Duodenal mucosa (tissue), 2 donors: ENCODE measurements at regions not wholly inside any gene's neighbourhood (a gene's known extent, or its start where the extent isn't known, plus 50 kb on each side); places are given as distances from the start of the nearest gene placed in this dataset.
"Not testable (repeated sequence)": the region's sequence is repeated elsewhere in the genome, so short reads cannot be mapped to it uniquely, and the experiment has no call there.

Experiments used
- H3K27ac ChIP-seq: one replicate; pipeline ENCODE4 v1.7.0; 2013; ENCODE audit warnings: low read depth, low read length
- H3K27me3 ChIP-seq, 2 donors: one replicate each; pipeline ENCODE4 v1.7.0; 2013; ENCODE audit warnings: low read length in 2 of 2, control low read depth in 1 of 2; ENCODE audit not compliant: insufficient read depth in 2 of 2, control insufficient read depth in 1 of 2
- H3K36me3 ChIP-seq, 2 donors: one replicate each; pipeline ENCODE4 v1.7.0; 2013; ENCODE audit warnings: low read length in 2 of 2, control low read depth in 1 of 2; ENCODE audit not compliant: insufficient read depth in 2 of 2, control insufficient read depth in 1 of 2
- H3K4me1 ChIP-seq, 2 donors: one replicate each; pipeline ENCODE4 v1.7.0; 2013; ENCODE audit warnings: low read length in 2 of 2, control low read depth in 1 of 2; ENCODE audit not compliant: insufficient read depth in 2 of 2, control insufficient read depth in 1 of 2
- H3K4me3 ChIP-seq, 2 donors: one replicate each; pipeline ENCODE4 v1.7.0; 2013; ENCODE audit warnings: low read length in 2 of 2, low read depth in 1 of 2
- H3K9ac ChIP-seq, 2 donors: one replicate each; pipeline ENCODE4 v1.7.0; 2013; ENCODE audit warnings: low read length in 2 of 2, low read depth in 1 of 2
- H3K9me3 ChIP-seq, 2 donors: one replicate each; pipeline ENCODE4 v1.7.0; 2013; ENCODE audit warnings: low read length in 2 of 2, control low read depth in 1 of 2; ENCODE audit not compliant: control insufficient read depth in 1 of 2

DNA sequence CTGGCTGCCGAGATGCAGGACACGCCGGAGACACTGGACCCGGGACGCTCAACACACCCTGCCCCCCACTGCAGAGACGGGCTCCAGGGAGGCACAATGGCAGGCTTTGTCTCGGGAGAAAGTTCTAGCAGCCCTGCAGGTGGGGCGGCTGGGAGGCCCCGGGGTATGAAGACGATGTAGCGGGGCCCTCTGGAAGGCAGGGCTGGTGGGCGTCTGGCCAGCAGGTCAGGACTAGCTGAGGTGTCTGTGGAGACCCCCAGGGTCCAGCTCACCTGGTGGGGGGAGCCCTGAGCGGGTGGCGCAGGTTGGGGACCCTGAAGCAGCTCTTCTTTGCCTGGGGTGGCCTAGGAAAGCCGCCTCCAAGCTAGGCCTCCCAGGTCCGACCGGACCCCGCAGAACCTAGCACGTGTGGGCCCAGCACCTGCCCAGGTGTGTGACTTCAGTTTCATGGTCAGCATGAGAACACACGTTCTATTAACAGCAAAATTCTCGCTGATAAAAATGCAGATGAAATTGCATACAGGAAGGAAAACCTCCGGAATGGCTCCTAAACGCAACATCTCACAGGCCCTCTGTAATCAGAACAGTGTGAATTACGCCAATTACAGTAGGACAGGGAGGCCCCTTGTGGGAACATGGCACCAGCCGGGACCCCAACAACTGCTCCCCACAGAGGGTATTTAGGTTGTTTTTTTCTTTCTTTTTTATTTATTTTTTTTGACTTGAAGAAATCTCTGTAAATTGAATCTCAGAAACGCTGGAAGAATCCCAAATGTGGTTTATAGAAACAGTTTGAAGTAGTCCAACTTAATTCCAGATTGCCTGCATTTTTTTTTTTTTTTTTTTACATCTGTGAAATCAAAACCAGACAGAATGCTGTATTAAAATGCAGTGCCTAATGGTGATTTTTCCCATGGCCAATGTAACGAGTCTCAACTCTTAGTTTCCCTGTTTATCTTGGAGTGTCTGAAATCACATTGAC lies 195.6 kb upstream of the ZNF469 start:
- not testable (repeated sequence) for H3K36me3 ChIP-seq, H3K27ac ChIP-seq, H3K9me3 ChIP-seq, H3K27me3 ChIP-seq, H3K4me3 ChIP-seq, H3K9ac ChIP-seq, H3K4me1 ChIP-seq

- not testable (repeated sequence) for H3K27ac ChIP-seq, H3K9ac ChIP-seq, H3K4me3 ChIP-seq
These were observed 194.4 kb upstream of the ZNF469 start for GRCh38 chr16:88188171-88188895.

GRCh38 chr16:88190592-88191095 lies 192.1 kb upstream of the ZNF469 start:
- not testable (repeated sequence) for H3K4me3 ChIP-seq, H3K36me3 ChIP-seq, H3K4me1 ChIP-seq, H3K9me3 ChIP-seq, H3K27me3 ChIP-seq, H3K9ac ChIP-seq, H3K27ac ChIP-seq

More at GRCh38 chr16:88188171-88188895, 194.4 kb upstream of the ZNF469 start:
- not testable (repeated sequence) for H3K36me3 ChIP-seq, H3K27me3 ChIP-seq, H3K4me1 ChIP-seq, H3K9me3 ChIP-seq

DNA sequence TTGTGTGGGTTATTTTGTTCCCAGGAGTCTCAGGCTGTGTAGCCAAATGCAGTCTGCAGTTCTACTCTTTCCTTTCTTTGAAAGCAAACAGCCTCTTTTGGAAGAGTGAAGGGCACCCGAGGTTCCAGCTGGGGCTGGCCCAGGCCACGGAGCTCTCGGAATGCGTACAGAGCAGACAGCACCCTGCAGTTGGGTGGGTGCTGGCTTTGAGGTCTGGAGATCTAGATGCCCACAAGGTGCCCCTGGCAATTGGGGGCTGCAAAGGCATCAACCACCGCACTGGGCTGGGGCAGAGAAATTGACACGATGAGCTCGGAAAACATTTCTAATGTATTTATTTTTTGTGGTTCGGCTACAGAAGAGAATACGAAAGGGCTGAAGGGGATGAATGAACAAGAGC lies 191.6 kb upstream of the ZNF469 start:
- not testable (repeated sequence) for H3K9ac ChIP-seq, H3K27me3 ChIP-seq, H3K27ac ChIP-seq, H3K4me3 ChIP-seq, H3K9me3 ChIP-seq, H3K4me1 ChIP-seq, H3K36me3 ChIP-seq

DNA sequence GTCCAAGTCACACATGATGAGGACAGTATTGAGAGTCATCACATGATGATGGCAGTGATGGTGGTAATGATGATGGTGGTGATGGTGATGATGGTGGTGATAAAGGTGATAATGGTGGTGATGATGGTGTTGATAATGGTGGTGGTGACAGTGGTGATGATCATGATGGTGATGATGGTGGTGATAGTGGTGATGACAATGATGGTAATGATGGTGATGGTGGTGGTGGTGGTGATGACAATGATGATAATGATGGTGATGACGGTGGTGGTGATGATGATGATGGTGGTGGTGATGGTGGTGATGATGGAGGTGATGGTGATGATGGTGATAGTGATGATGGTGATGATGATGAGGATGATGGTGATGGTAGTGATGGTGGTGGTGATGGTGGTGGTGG lies 190.2 kb upstream of the ZNF469 start:
- no peak overlapping the region for H3K4me3 ChIP-seq
- peaks cover 0 to 9% of the 10 kb centered on the region in 2 donors for H3K4me1 ChIP-seq
- H3K9me3 ChIP-seq, result no peaks in the 10 kb centered on the region
- no peaks in the 10 kb centered on the region for H3K36me3 ChIP-seq
- no peak overlapping the region for H3K9ac ChIP-seq
- H3K27me3 ChIP-seq, result peaks cover 0 to 7% of the 10 kb centered on the region in 2 donors
- H3K27ac ChIP-seq, result no peak overlapping the region

GRCh38 chr16:88193706-88194396 lies 188.9 kb upstream of the ZNF469 start:
- not testable (repeated sequence) for H3K27ac ChIP-seq, H3K9me3 ChIP-seq, H3K27me3 ChIP-seq, H3K4me1 ChIP-seq, H3K9ac ChIP-seq, H3K36me3 ChIP-seq, H3K4me3 ChIP-seq

DNA sequence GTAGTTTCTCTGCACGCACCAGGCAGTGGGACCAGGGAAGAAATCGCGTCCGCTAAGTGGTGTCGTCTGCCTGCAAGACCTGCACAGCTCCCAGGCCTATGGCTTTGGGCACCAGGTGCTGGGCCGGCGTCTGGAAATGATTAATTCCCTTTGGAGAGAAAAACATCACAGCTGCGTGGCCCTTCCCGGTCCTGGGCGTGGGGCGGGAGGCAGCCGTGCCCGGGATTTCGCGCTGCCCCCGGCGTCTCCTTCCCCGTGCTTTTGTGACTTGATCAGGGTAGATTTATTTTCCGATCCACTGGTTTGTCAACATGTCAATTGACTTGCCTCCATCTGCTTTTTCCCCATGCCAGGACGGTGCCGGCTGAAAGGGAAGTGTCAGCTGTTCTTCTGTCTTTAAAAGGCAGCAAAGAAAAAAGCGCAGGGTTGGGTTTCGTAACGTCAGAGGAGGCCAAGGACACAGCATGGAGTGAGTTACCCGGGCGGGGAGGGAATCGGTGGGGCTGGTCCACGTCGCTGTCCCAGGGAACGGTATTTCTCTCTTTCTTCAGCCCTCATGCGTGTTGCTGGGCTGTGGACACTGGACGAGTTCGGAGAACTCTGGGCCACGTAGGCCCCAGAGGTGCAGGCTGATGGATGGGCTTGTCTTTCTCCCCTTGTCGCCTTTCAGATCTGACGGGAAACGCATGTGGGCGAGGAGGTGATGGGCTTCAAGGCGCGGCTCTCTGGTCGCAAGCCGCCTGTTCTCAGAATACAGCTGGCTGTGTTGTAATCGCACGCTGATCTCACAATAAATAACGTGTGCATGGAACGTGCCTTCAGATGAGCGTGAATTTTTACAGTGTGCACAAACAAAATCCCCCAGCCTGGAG lies 188.1 kb upstream of the ZNF469 start:
- H3K36me3 ChIP-seq, result no peaks in the 10 kb centered on the region
- peak overlapping the region in 1 of 2 donors; percentile 21 for H3K4me3 ChIP-seq
- peaks cover 0 to 9% of the 10 kb centered on the region in 2 donors for H3K4me1 ChIP-seq
- H3K9me3 ChIP-seq, result no peaks in the 10 kb centered on the region
- no peak overlapping the region for H3K27ac ChIP-seq
- H3K9ac ChIP-seq, result peak overlapping the region in 1 of 2 donors; percentile 44
- H3K27me3 ChIP-seq, result peaks cover 0 to 7% of the 10 kb centered on the region in 2 donors

DNA sequence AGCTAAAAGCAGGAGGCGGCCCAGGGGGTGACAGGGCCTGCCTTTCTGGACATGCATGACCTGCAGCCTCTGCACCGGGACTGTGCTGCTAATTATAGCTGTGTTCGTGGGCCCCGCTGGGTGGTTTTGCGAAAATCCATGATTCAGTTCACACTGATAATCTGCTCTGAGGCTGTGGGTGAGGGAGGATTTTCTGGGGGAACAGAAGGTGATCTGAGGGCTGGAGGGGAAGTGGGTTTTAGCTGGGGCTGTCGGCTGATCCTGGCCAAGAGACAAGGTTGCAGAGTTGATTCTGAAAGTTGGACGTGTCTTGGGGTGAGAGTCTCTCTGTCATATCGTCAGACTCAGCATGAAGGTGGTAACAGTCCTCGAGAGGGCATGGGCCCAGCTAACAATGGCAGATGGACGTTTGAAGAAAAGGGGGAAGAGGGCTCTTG lies 187.5 kb upstream of the ZNF469 start:
- Histone ChIP-seq H3K9ac (no peak overlapping the region), H3K36me3 (no peaks in the 10 kb centered on the region), H3K4me3 (no peak overlapping the region), H3K27me3 (peaks cover 0 to 7% of the 10 kb centered on the region in 2 donors), H3K27ac (no peak overlapping the region), H3K4me1 (peaks cover 0 to 9% of the 10 kb centered on the region in 2 donors), H3K9me3 (no peaks in the 10 kb centered on the region)

GRCh38 chr16:88195911-88196465 lies 186.8 kb upstream of the ZNF469 start:
- Histone ChIP-seq H3K9me3 (no peaks in the 10 kb centered on the region), H3K4me1 (peaks cover 0 to 9% of the 10 kb centered on the region in 2 donors), H3K27me3 (peaks cover 0 to 7% of the 10 kb centered on the region in 2 donors), H3K36me3 (no peaks in the 10 kb centered on the region), H3K27ac (no peak overlapping the region), H3K9ac (no peak overlapping the region), H3K4me3 (no peak overlapping the region)
